ENCODE measurements at regions not wholly inside any gene's neighbourhood (a gene's known extent, or its start where the extent isn't known, plus 50 kb on each side); places are given as distances from the start of the nearest gene placed in this dataset.
"Not testable (repeated sequence)": the region's sequence is repeated elsewhere in the genome, so short reads cannot be mapped to it uniquely, and the experiment has no call there.

DNA sequence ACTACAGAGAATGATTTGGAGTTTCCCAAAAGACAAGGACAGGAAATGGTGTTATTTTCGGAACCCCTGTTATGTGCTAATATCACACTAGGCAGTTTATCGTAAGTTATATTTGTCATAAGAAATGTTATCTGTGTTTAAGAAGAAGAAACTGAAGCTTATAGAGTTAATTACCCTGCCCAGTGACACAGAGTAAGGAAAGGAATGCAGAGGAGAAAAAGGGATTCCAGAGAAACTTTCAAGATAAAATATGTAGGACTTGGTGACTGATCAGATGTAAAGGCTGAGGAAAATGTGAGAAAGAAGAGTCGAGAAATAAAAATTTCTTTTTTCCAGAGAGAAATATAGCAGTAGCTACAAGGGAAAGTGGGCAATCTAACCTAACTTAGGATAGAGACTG is 63.5 kb upstream of the ZNF746 start:
- POLR2A ChIA-PET = no interaction called here
- CTCF ChIA-PET = no interaction called here

DNA sequence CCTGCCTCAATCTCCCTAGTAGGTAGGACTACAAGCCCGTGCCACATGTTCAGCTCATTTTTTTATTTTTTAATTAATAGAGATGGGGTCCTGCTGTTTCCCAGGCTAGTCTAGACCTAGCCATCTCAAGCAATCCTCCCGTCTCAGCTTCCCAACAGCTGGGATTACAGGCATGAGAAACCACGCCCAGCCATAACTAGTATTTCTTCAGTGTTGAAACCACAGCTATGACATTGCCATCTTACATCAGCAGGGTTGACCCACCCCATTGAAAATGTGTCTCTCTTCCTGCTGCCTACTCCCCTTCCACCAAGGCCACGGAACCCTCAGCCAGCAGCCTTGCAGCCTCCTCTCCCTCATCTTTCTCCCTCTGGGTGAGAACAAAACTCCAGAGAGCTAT is 62.1 kb upstream of the ZNF746 start:
- H3K9me3 ChIP-seq (ENCODE audit: control extremely low read depth in 1 of 5, control insufficient read depth in 4 of 5, insufficient read depth in 2 of 5, low read depth in 1 of 5, low read length in 4 of 5) = peaks cover 0 to 18% (median 3%) of the 10 kb centered on the region in 5 experiments
- no peak overlapping the region for H3K27ac ChIP-seq (ENCODE audit: insufficient read depth in 1 of 2, low read depth in 1 of 2, low read length in 2 of 2, poor library complexity in 1 of 2, severe bottlenecking in 2 of 2)
- CTCF ChIA-PET = no interaction called here
- H3K27me3 ChIP-seq (replicated peaks in 2 of 5; ENCODE audit: control insufficient read depth in 4 of 5, insufficient read depth in 5 of 5, low read length in 4 of 5) = no peaks in the 10 kb centered on the region
- 90% methylated on average over 1 of the region's 4 CpGs for WGBS (ENCODE audit: insufficient coverage)
- DNase-seq = no peak
- POLR2A ChIA-PET = no interaction called here
- peaks cover 12 to 60% (median 34%) of the 10 kb centered on the region in 4 experiments for H3K36me3 ChIP-seq (ENCODE audit: control insufficient read depth in 4 of 4, insufficient read depth in 4 of 4, low read length in 3 of 4)
- no peaks in the 10 kb centered on the region for H3K4me1 ChIP-seq (ENCODE audit: control extremely low read depth in 1 of 4, control insufficient read depth in 4 of 4, insufficient read depth in 4 of 4, low read length in 3 of 4)
- H3K4me3 ChIP-seq (ENCODE audit: control insufficient read depth in 1 of 7, extremely low read depth in 1 of 7, insufficient read depth in 4 of 7, low read depth in 2 of 7, low read length in 6 of 7) = no peak overlapping the region

More for the DNA sequence above, 63.5 kb upstream of the ZNF746 start:
- Histone ChIP-seq H3K4me3 (ENCODE audit: control insufficient read depth in 1 of 7, extremely low read depth in 1 of 7, insufficient read depth in 4 of 7, low read depth in 2 of 7, low read length in 6 of 7) (no peak overlapping the region), H3K27me3 (replicated peaks in 2 of 5; ENCODE audit: control insufficient read depth in 4 of 5, insufficient read depth in 5 of 5, low read length in 4 of 5) (no peaks in the 10 kb centered on the region), H3K36me3 (ENCODE audit: control insufficient read depth in 4 of 4, insufficient read depth in 4 of 4, low read length in 3 of 4) (peaks cover 15 to 66% (median 36%) of the 10 kb centered on the region in 4 experiments), H3K27ac (ENCODE audit: insufficient read depth in 1 of 2, low read depth in 1 of 2, low read length in 2 of 2, poor library complexity in 1 of 2, severe bottlenecking in 2 of 2) (no peak overlapping the region), H3K4me1 (ENCODE audit: control extremely low read depth in 1 of 4, control insufficient read depth in 4 of 4, insufficient read depth in 4 of 4, low read length in 3 of 4) (no peaks in the 10 kb centered on the region), H3K9me3 (ENCODE audit: control extremely low read depth in 1 of 5, control insufficient read depth in 4 of 5, insufficient read depth in 2 of 5, low read depth in 1 of 5, low read length in 4 of 5) (peaks cover 0 to 25% (median 7%) of the 10 kb centered on the region in 5 experiments)
- 100% methylated on average over 3 of the region's 3 CpGs for whole genome bisulfite sequencing (ENCODE audit: insufficient coverage)
- no peak for DNase-seq

DNA sequence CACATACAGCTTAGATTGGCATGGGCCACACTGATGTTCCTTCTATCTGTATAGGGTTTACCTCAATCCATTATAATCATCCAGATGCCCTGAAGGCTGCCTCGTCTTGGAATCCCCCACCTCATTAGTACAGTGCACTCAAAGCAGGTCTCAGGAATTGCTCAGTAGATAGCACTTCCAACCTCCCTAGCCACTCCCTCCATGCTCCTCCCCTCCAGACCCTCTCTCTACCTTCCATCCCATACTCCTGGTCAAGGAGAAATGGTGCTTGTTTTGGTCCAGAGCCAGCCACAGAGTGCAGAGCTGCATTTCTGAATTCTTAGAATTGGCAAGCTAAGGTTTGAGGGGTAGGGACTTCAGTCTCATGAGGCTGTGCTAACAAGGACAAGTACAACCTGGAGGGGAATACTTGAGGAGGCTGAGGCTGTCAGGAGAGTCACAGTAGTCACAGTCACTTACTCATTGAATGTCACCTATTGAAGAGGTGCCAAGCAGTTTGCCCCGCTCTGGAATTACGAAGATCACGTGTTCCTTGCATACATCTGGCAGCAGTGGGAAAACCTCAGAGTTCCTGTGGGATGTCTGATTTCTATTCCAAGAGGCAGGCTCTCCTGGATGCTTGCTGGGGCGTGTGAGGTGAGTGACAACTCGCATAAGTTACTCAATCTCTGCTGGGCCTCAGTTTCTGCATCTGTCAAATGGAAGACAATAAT is 60.7 kb upstream of the ZNF746 start:
- no peak for DNase-seq
- Histone ChIP-seq H3K27ac (ENCODE audit: insufficient read depth in 1 of 2, low read depth in 1 of 2, low read length in 2 of 2, poor library complexity in 1 of 2, severe bottlenecking in 2 of 2) (no peak overlapping the region), H3K27me3 (replicated peaks in 2 of 5; ENCODE audit: control insufficient read depth in 4 of 5, insufficient read depth in 5 of 5, low read length in 4 of 5) (no peaks in the 10 kb centered on the region), H3K4me3 (ENCODE audit: control insufficient read depth in 1 of 7, extremely low read depth in 1 of 7, insufficient read depth in 4 of 7, low read depth in 2 of 7, low read length in 6 of 7) (no peak overlapping the region), H3K36me3 (ENCODE audit: control insufficient read depth in 4 of 4, insufficient read depth in 4 of 4, low read length in 3 of 4) (peaks cover 12 to 51% (median 28%) of the 10 kb centered on the region in 4 experiments), H3K9me3 (ENCODE audit: control extremely low read depth in 1 of 5, control insufficient read depth in 4 of 5, insufficient read depth in 2 of 5, low read depth in 1 of 5, low read length in 4 of 5) (peaks cover 0 to 6% (median 0%) of the 10 kb centered on the region in 5 experiments), H3K4me1 (ENCODE audit: control extremely low read depth in 1 of 4, control insufficient read depth in 4 of 4, insufficient read depth in 4 of 4, low read length in 3 of 4) (no peaks in the 10 kb centered on the region)
- CTCF ChIA-PET = no interaction called here
- WGBS (ENCODE audit: insufficient coverage) = 98% methylated on average over 6 of the region's 6 CpGs
- POLR2A ChIA-PET = no interaction called here

DNA sequence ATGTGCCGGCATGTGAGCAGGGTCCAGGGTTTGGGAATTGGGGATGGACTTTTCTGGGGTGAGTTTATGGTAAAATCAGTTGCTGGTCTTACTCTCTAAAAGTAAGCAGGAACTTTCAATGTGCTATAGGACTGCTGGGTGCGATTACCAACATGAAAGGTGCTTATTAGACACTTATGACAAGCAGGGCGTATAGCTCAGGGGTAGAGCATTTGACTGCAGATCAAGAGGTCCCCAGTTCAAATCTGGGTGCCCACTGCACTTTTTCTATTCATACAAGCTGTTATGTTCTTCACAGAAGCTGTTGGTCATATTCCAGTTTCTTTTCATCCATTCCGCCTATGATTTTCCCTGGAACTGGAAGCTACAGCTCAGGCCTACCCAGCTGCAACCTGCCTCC is 58.9 kb upstream of the ZNF746 start:
- DNase-seq; POLR2A ChIA-PET; H3K4me3 ChIP-seq (ENCODE audit: control insufficient read depth in 1 of 7, extremely low read depth in 1 of 7, insufficient read depth in 4 of 7, low read depth in 2 of 7, low read length in 6 of 7); H3K27ac ChIP-seq (ENCODE audit: insufficient read depth in 1 of 2, low read depth in 1 of 2, low read length in 2 of 2, poor library complexity in 1 of 2, severe bottlenecking in 2 of 2); H3K4me1 ChIP-seq (ENCODE audit: control extremely low read depth in 1 of 4, control insufficient read depth in 4 of 4, insufficient read depth in 4 of 4, low read length in 3 of 4); H3K27me3 ChIP-seq (replicated peaks in 2 of 5; ENCODE audit: control insufficient read depth in 4 of 5, insufficient read depth in 5 of 5, low read length in 4 of 5); CTCF ChIA-PET; H3K9me3 ChIP-seq (ENCODE audit: control extremely low read depth in 1 of 5, control insufficient read depth in 4 of 5, insufficient read depth in 2 of 5, low read depth in 1 of 5, low read length in 4 of 5): not testable (repeated sequence)
- WGBS (ENCODE audit: insufficient coverage) = 94% methylated on average over 3 of the region's 4 CpGs
- H3K36me3 ChIP-seq (ENCODE audit: control insufficient read depth in 4 of 4, insufficient read depth in 4 of 4, low read length in 3 of 4) = peaks cover 20 to 64% (median 35%) of the 10 kb centered on the region in 4 experiments

DNA sequence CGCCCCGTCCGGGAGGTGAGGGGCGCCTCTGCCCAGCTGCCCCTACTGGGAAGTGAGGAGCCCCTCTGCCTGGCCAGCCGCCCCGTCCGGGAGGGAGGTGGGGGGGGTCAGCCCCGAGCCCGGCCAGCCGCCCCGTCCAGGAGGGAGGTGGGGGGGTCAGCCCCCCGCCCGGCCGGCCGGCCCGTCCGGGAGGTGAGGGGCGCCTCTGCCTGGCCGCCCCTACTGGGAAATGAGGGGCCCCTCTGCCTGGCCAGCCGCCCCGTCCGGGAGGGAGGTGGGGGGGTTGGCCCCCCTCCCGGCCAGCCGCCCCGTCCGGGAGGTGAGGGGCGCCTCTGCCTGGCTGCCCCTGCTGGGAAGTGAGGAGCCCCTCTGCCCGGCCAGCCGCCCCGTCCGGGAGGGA is 57.2 kb upstream of the ZNF746 start:
- H3K9me3 ChIP-seq (ENCODE audit: control extremely low read depth in 1 of 5, control insufficient read depth in 4 of 5, insufficient read depth in 2 of 5, low read depth in 1 of 5, low read length in 4 of 5); POLR2A ChIA-PET; H3K4me1 ChIP-seq (ENCODE audit: control extremely low read depth in 1 of 4, control insufficient read depth in 4 of 4, insufficient read depth in 4 of 4, low read length in 3 of 4); H3K27ac ChIP-seq (ENCODE audit: insufficient read depth in 1 of 2, low read depth in 1 of 2, low read length in 2 of 2, poor library complexity in 1 of 2, severe bottlenecking in 2 of 2); CTCF ChIA-PET; H3K27me3 ChIP-seq (replicated peaks in 2 of 5; ENCODE audit: control insufficient read depth in 4 of 5, insufficient read depth in 5 of 5, low read length in 4 of 5); H3K4me3 ChIP-seq (ENCODE audit: control insufficient read depth in 1 of 7, extremely low read depth in 1 of 7, insufficient read depth in 4 of 7, low read depth in 2 of 7, low read length in 6 of 7); DNase-seq: not testable (repeated sequence)
- H3K36me3 ChIP-seq (ENCODE audit: control insufficient read depth in 4 of 4, insufficient read depth in 4 of 4, low read length in 3 of 4) = peaks cover 21 to 71% (median 43%) of the 10 kb centered on the region in 4 experiments
- 100% methylated on average over 8 of the region's 31 CpGs for WGBS (ENCODE audit: insufficient coverage)

DNA sequence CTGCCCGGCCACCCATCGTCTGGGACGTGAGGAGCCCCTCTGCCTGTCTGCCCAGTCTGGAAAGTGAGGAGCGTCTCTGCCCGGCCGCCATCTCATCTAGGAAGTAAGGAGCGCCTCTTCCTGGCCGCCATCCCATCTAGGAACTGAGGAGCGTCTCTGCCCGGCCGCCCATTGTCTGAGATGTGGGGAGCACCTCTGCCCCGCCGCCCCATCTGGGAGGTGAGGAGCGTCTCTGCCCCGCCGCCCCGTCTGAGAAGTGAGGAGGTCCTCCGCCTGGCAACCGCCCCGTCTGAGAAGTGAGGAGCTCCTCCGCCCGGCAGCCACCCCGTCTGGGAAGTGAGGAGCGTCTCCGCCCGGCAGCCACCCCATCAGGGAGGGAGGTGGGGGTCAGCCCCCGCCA is 56.4 kb upstream of the ZNF746 start:
- Histone ChIP-seq H3K9me3 (ENCODE audit: control extremely low read depth in 1 of 5, control insufficient read depth in 4 of 5, insufficient read depth in 2 of 5, low read depth in 1 of 5, low read length in 4 of 5) (peaks cover 0 to 16% (median 2%) of the 10 kb centered on the region in 5 experiments), H3K36me3 (ENCODE audit: control insufficient read depth in 4 of 4, insufficient read depth in 4 of 4, low read length in 3 of 4) (peaks cover 26 to 75% (median 51%) of the 10 kb centered on the region in 4 experiments)
- H3K27ac ChIP-seq (ENCODE audit: insufficient read depth in 1 of 2, low read depth in 1 of 2, low read length in 2 of 2, poor library complexity in 1 of 2, severe bottlenecking in 2 of 2); H3K4me3 ChIP-seq (ENCODE audit: control insufficient read depth in 1 of 7, extremely low read depth in 1 of 7, insufficient read depth in 4 of 7, low read depth in 2 of 7, low read length in 6 of 7); POLR2A ChIA-PET; H3K27me3 ChIP-seq (replicated peaks in 2 of 5; ENCODE audit: control insufficient read depth in 4 of 5, insufficient read depth in 5 of 5, low read length in 4 of 5); H3K4me1 ChIP-seq (ENCODE audit: control extremely low read depth in 1 of 4, control insufficient read depth in 4 of 4, insufficient read depth in 4 of 4, low read length in 3 of 4); CTCF ChIA-PET; DNase-seq: not testable (repeated sequence)
- WGBS (ENCODE audit: insufficient coverage) = 100% methylated on average over 10 of the region's 27 CpGs

DNA sequence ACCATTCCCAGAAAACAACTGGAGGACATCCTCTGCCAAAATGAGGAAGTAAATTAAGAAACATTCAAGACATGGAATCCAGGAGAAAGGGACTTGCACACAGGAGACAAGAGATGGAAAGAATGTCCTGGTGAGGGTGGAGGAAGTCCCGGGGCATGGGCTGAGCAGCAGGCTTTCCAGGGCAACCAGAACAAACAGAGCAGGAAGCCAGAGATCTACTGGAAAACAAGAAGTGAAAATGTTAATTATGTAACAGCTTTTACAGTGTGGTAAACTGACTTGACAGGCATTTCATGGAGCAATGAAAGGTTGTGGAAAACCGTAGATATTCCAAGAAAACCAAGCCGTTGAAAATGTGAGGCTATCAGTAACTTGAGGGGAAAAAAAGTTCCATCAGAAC is 55.2 kb upstream of the ZNF746 start:
- no peak for DNase-seq
- H3K4me1 ChIP-seq (ENCODE audit: control extremely low read depth in 1 of 4, control insufficient read depth in 4 of 4, insufficient read depth in 4 of 4, low read length in 3 of 4) = no peaks in the 10 kb centered on the region
- no peak overlapping the region for H3K4me3 ChIP-seq (ENCODE audit: control insufficient read depth in 1 of 7, extremely low read depth in 1 of 7, insufficient read depth in 4 of 7, low read depth in 2 of 7, low read length in 6 of 7)
- no peak overlapping the region for H3K27ac ChIP-seq (ENCODE audit: insufficient read depth in 1 of 2, low read depth in 1 of 2, low read length in 2 of 2, poor library complexity in 1 of 2, severe bottlenecking in 2 of 2)
- ChIA-PET CTCF (no interaction called here), POLR2A (no interaction called here)
- H3K9me3 ChIP-seq (ENCODE audit: control extremely low read depth in 1 of 5, control insufficient read depth in 4 of 5, insufficient read depth in 2 of 5, low read depth in 1 of 5, low read length in 4 of 5) = peaks cover 0 to 25% (median 5%) of the 10 kb centered on the region in 5 experiments
- WGBS (ENCODE audit: insufficient coverage) = 100% methylated on average over 2 of the region's 3 CpGs
- peaks cover 26 to 75% (median 54%) of the 10 kb centered on the region in 4 experiments for H3K36me3 ChIP-seq (ENCODE audit: control insufficient read depth in 4 of 4, insufficient read depth in 4 of 4, low read length in 3 of 4)
- no peaks in the 10 kb centered on the region for H3K27me3 ChIP-seq (replicated peaks in 2 of 5; ENCODE audit: control insufficient read depth in 4 of 5, insufficient read depth in 5 of 5, low read length in 4 of 5)
